Skeletal muscle satellite cell (primary cell): ENCODE measurements at regions not wholly inside any gene's neighbourhood (a gene's known extent, or its start where the extent isn't known, plus 50 kb on each side); places are given as distances from the start of the nearest gene placed in this dataset.
"Not testable (repeated sequence)": the region's sequence is repeated elsewhere in the genome, so short reads cannot be mapped to it uniquely, and the experiment has no call there.

Experiments used
- H3K27me3 ChIP-seq: 2 replicates; pipeline ENCODE4 v1.7.0; 2013; ENCODE audit warnings: low read length; ENCODE audit not compliant: control insufficient read depth, insufficient read depth
- H3K36me3 ChIP-seq: 2 replicates; pipeline ENCODE4 v1.7.0; 2013; ENCODE audit warnings: mild to moderate bottlenecking, control low read depth, low read length; ENCODE audit not compliant: insufficient read depth
- H3K4me1 ChIP-seq: 2 replicates; pipeline ENCODE4 v1.7.0; 2013; ENCODE audit warnings: low read length; ENCODE audit not compliant: control insufficient read depth, insufficient read depth
- H3K4me2 ChIP-seq: 2 replicates; pipeline ENCODE4 v1.7.0; 2013; ENCODE audit warnings: mild to moderate bottlenecking, low read length
- H3K4me3 ChIP-seq: 2 replicates; pipeline ENCODE4 v1.7.0; 2013; ENCODE audit warnings: low read length
- H3K9ac ChIP-seq: 2 replicates; pipeline ENCODE4 v1.7.0; 2013; ENCODE audit warnings: mild to moderate bottlenecking, low read depth, low read length, moderate library complexity
- H3K9me3 ChIP-seq: replicated peaks from 2 replicates; pipeline ENCODE4 v1.7.0; 2013; ENCODE audit warnings: mild to moderate bottlenecking, control low read depth, low read length

DNA sequence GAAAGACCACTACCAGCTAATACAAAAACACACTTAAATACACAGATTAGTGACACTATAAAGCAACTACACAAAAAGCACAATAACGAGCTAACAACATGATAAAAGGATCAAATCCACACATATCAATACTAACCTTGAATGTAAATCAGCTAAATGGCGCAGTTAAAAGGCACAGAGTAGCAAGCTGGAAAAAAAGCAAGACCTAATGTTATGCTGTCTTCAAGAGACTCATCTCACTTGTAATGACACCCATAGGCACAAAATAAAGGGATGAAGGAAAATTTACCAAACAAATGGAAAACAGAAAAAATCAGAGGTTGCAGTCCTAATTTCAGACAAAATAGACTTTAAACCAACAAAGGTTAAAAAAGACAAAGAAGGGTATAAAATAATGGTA lies 86.3 kb downstream of the NUS1 start:
- Histone ChIP-seq H3K9me3 (no peaks in the 10 kb centered on the region), H3K4me2 (no peak overlapping the region), H3K4me1 (no peaks in the 10 kb centered on the region), H3K27me3 (no peaks in the 10 kb centered on the region), H3K9ac (no peak overlapping the region), H3K36me3 (no peaks in the 10 kb centered on the region), H3K4me3 (no peak overlapping the region)

GRCh38 chr6:117771403-117771802 lies 96.1 kb downstream of the NUS1 start:
- H3K9me3 ChIP-seq: no peaks in the 10 kb centered on the region
- no peaks in the 10 kb centered on the region for H3K36me3 ChIP-seq
- H3K4me1 ChIP-seq: no peaks in the 10 kb centered on the region
- peaks cover 1% of the 10 kb centered on the region for H3K27me3 ChIP-seq
- H3K4me3 ChIP-seq: no peak overlapping the region
- no peak overlapping the region for H3K4me2 ChIP-seq
- H3K9ac ChIP-seq: no peak overlapping the region

DNA sequence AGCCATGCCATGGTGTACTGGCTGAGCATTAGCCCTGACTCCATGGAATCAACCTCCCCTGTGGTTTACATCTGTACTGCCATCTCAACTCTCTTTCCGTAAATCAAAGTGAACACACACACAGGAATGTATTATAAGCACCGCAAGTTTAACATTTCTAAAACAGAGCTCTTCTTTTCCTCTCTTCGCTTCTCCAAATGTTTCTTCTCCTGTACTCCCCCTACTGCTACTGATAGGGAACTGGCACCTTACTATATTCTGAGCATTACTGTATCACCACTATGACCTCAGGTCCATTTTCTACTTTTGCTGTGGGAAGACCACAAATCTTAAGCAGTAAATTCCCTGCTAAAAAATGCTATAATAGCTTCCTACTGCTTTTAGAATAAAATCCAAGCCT lies 101.2 kb downstream of the NUS1 start:
- H3K36me3 ChIP-seq: no peaks in the 10 kb centered on the region
- no peak overlapping the region for H3K9ac ChIP-seq
- no peaks in the 10 kb centered on the region for H3K4me1 ChIP-seq
- no peaks in the 10 kb centered on the region for H3K9me3 ChIP-seq
- no peak overlapping the region for H3K4me3 ChIP-seq
- peaks cover 2% of the 10 kb centered on the region for H3K27me3 ChIP-seq
- H3K4me2 ChIP-seq: no peak overlapping the region

GRCh38 chr6:117781550-117781949 lies 106.3 kb downstream of the NUS1 start:
- Histone ChIP-seq H3K27me3 (no peaks in the 10 kb centered on the region), H3K9me3 (no peaks in the 10 kb centered on the region), H3K4me2 (no peak overlapping the region), H3K36me3 (no peaks in the 10 kb centered on the region), H3K4me1 (no peaks in the 10 kb centered on the region), H3K9ac (no peak overlapping the region), H3K4me3 (no peak overlapping the region)

- no peaks in the 10 kb centered on the region for H3K36me3 ChIP-seq
- H3K4me2 ChIP-seq: no peak overlapping the region
- no peaks in the 10 kb centered on the region for H3K27me3 ChIP-seq
- H3K9me3 ChIP-seq: no peaks in the 10 kb centered on the region
- H3K4me1 ChIP-seq: no peaks in the 10 kb centered on the region
- no peak overlapping the region for H3K9ac ChIP-seq
- no peak overlapping the region for H3K4me3 ChIP-seq
Measured at GRCh38 chr6:117783279-117783678, 108.0 kb downstream of the NUS1 start.

DNA sequence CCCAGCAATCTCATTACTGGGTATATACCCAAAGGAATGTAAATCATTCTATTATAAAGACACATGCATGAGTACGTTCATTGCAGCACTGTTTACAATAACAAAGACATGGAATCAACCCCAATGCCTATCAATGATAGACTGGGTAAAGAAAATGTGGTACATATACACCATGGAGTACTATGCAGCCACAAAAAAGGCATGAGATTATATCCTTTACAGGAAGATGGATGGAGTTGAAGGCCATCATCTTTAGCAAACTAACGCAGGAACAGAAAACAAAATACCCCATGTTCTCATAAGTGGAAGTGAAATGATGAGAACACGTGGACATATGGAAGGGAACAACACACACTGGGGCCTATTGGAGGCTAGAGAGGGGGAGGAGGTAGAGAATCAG lies 115.7 kb downstream of the NUS1 start:
- H3K36me3 ChIP-seq: no peaks in the 10 kb centered on the region
- no peaks in the 10 kb centered on the region for H3K4me1 ChIP-seq
- H3K9ac ChIP-seq: no peak overlapping the region

DNA sequence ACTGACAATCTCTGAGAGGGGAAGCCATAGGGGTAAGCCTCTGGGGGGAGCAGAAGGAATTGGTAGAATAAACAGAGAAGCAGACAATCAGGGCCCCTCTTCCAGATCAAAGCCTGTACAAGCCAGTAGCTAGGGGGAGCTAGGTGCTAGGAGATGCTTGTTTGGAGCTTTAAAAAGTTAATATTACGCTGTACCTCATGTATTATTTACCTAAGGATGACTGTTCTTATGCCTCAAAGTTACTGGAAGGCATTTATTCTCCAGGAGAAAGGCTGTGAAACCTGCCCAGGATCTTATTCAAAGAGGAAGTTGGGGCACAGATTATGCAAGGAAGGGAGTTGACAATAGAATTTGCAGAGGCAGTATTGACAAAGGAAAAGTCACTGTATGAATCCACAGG lies 111.8 kb upstream of the SLC35F1 start:
- H3K4me1 ChIP-seq: no peaks in the 10 kb centered on the region
- no peak overlapping the region for H3K4me3 ChIP-seq
- H3K9ac ChIP-seq: no peak overlapping the region
- H3K27me3 ChIP-seq: no peaks in the 10 kb centered on the region
- no peaks in the 10 kb centered on the region for H3K9me3 ChIP-seq
- H3K36me3 ChIP-seq: no peaks in the 10 kb centered on the region
- no peak overlapping the region for H3K4me2 ChIP-seq

More for the DNA sequence above, 115.7 kb downstream of the NUS1 start:
- no peaks in the 10 kb centered on the region for H3K9me3 ChIP-seq
- no peak overlapping the region for H3K4me3 ChIP-seq
- H3K27me3 ChIP-seq: no peaks in the 10 kb centered on the region
- no peak overlapping the region for H3K4me2 ChIP-seq

GRCh38 chr6:117798819-117799218 lies 108.2 kb upstream of the SLC35F1 start:
- not testable (repeated sequence) for H3K9me3 ChIP-seq, H3K4me3 ChIP-seq, H3K4me1 ChIP-seq, H3K9ac ChIP-seq, H3K27me3 ChIP-seq, H3K36me3 ChIP-seq, H3K4me2 ChIP-seq

- Histone ChIP-seq H3K36me3 (no peaks in the 10 kb centered on the region), H3K9me3 (no peaks in the 10 kb centered on the region), H3K4me2 (no peak overlapping the region), H3K27me3 (no peaks in the 10 kb centered on the region), H3K9ac (no peak overlapping the region), H3K4me3 (no peak overlapping the region), H3K4me1 (no peaks in the 10 kb centered on the region)
Measured at GRCh38 chr6:117810269-117810668, 96.8 kb upstream of the SLC35F1 start.

GRCh38 chr6:117817499-117817898 lies 89.6 kb upstream of the SLC35F1 start:
- no peaks in the 10 kb centered on the region for H3K36me3 ChIP-seq

DNA sequence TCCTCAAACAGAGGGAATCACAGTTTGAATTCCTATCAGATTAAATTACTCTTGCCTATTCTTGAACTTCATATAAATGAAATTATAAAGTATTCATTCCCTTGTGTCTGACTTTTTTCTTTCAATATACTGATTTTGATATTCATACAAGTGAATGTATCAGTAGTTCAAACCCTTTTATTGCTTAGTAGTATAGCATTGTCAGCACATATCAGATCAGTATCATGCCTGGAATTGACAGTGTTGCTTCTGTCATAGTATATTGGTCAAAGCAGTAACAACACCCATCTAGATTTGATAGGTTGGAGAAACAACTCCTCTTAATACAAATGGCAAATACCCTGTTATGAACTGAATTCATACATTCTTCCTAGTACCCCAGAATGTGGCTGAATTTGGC lies 89.1 kb upstream of the SLC35F1 start:
- H3K36me3 ChIP-seq: no peaks in the 10 kb centered on the region
- H3K4me3 ChIP-seq: no peak overlapping the region
- no peaks in the 10 kb centered on the region for H3K9me3 ChIP-seq
- no peaks in the 10 kb centered on the region for H3K4me1 ChIP-seq
- no peak overlapping the region for H3K9ac ChIP-seq
- no peak overlapping the region for H3K4me2 ChIP-seq
- peaks cover 5% of the 10 kb centered on the region for H3K27me3 ChIP-seq

More at GRCh38 chr6:117817499-117817898, 89.6 kb upstream of the SLC35F1 start:
- Histone ChIP-seq H3K9me3 (no peaks in the 10 kb centered on the region), H3K4me3 (no peak overlapping the region), H3K4me1 (no peaks in the 10 kb centered on the region), H3K27me3 (peaks cover 5% of the 10 kb centered on the region), H3K9ac (no peak overlapping the region), H3K4me2 (no peak overlapping the region)

GRCh38 chr6:117818449-117818848 lies 88.6 kb upstream of the SLC35F1 start:
- no peaks in the 10 kb centered on the region for H3K4me1 ChIP-seq
- no peaks in the 10 kb centered on the region for H3K36me3 ChIP-seq
- no peak overlapping the region for H3K9ac ChIP-seq
- H3K4me3 ChIP-seq: no peak overlapping the region
- H3K4me2 ChIP-seq: no peak overlapping the region
- H3K9me3 ChIP-seq: no peaks in the 10 kb centered on the region
- H3K27me3 ChIP-seq: peaks cover 5% of the 10 kb centered on the region
